Kasumi-1 (cell line): ENCODE measurements at regions not wholly inside any gene's neighbourhood (a gene's known extent, or its start where the extent isn't known, plus 50 kb on each side); places are given as distances from the start of the nearest gene placed in this dataset.
"Not testable (repeated sequence)": the region's sequence is repeated elsewhere in the genome, so short reads cannot be mapped to it uniquely, and the experiment has no call there.

Experiments
- DNase-seq, 2 experiments: peaks; one replicate each; lab custom pipeline; 2025; lab: John Stamatoyannopoulos, UW

GRCh38 chr18:52063923-52064322 is 276.1 kb upstream of the DCC start:
- no peak for DNase-seq

- DNase-seq = no peak
Observed at GRCh38 chr18:52069201-52069600, 270.8 kb upstream of the DCC start.

GRCh38 chr18:52070291-52070756 is 269.7 kb upstream of the DCC start:
- DNase-seq = no peak

- no peak for DNase-seq
Observed at GRCh38 chr18:52077251-52077983, 262.6 kb upstream of the DCC start.

GRCh38 chr18:52082246-52082645 is 257.8 kb upstream of the DCC start:
- DNase-seq = no peak

GRCh38 chr18:52087140-52087539 is 252.9 kb upstream of the DCC start:
- DNase-seq = no peak

GRCh38 chr18:52090005-52090404 is 250.0 kb upstream of the DCC start:
- no peak for DNase-seq

GRCh38 chr18:52093171-52093570 is 246.8 kb upstream of the DCC start:
- no peak for DNase-seq

- no peak for DNase-seq
Observed at GRCh38 chr18:52118684-52119083, 221.3 kb upstream of the DCC start.

- no peak for DNase-seq
Observed at GRCh38 chr18:52130624-52131301, 209.2 kb upstream of the DCC start.

- no peak for DNase-seq
Observed at GRCh38 chr18:52131845-52132244, 208.2 kb upstream of the DCC start.

- DNase-seq = no peak
Observed at GRCh38 chr18:52136532-52136931, 203.5 kb upstream of the DCC start.

- DNase-seq = no peak
Observed at GRCh38 chr18:52140986-52141385, 199.0 kb upstream of the DCC start.

GRCh38 chr18:52150050-52150449 is 189.9 kb upstream of the DCC start:
- no peak for DNase-seq

- no peak for DNase-seq
Observed at GRCh38 chr18:52152036-52152435, 188.0 kb upstream of the DCC start.

GRCh38 chr18:52156166-52156565 is 183.8 kb upstream of the DCC start:
- no peak for DNase-seq

- DNase-seq = no peak
Observed at GRCh38 chr18:52160636-52161035, 179.4 kb upstream of the DCC start.

- DNase-seq = peak in 1 of 2 experiments; percentile 9
Observed at GRCh38 chr18:52163478-52163877, 176.5 kb upstream of the DCC start.

- DNase-seq = not testable (repeated sequence)
Observed at GRCh38 chr18:52168131-52168530, 171.9 kb upstream of the DCC start.

GRCh38 chr18:52174220-52174619 is 165.8 kb upstream of the DCC start:
- no peak for DNase-seq

GRCh38 chr18:52175406-52175805 is 164.6 kb upstream of the DCC start:
- DNase-seq = no peak

- no peak for DNase-seq
Observed at GRCh38 chr18:52183107-52183506, 156.9 kb upstream of the DCC start.

GRCh38 chr18:52190195-52190594 is 149.8 kb upstream of the DCC start:
- no peak for DNase-seq

- no peak for DNase-seq
Observed at GRCh38 chr18:52190631-52191030, 149.4 kb upstream of the DCC start.
